AG20443 (cell line): ENCODE measurements at regions not wholly inside any gene's neighbourhood (a gene's known extent, or its start where the extent isn't known, plus 50 kb on each side); places are given as distances from the start of the nearest gene placed in this dataset.
A peak's percentile ranks its signal among the peaks of the same experiment; 100 is the strongest.

Experiments
- DNase-seq: peaks from one replicate; pipeline ENCODE4 v3.0.0; 2012; ENCODE audit warnings: low spot score, mixed read lengths

DNA sequence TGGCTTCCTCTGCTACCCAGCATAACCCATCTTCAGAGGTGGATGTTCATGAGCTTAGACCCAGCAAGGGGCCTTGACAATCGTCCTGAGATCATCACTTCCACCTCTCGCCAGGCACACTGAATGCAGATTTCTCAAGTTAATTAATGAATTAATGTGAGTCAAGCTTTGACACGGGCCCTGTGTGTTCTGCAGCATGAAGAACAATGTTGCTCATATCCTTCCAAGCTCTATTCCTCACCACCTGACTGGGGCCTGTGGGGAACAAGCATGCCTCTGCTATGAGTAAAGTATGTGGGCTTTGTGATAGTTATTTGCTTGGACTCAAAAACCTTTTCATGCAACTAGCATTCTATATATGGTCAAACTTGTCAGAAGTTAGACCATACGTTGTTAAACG is 122.0 kb downstream of the SEC16B start:
- DNase-seq = peak; percentile 81

DNA sequence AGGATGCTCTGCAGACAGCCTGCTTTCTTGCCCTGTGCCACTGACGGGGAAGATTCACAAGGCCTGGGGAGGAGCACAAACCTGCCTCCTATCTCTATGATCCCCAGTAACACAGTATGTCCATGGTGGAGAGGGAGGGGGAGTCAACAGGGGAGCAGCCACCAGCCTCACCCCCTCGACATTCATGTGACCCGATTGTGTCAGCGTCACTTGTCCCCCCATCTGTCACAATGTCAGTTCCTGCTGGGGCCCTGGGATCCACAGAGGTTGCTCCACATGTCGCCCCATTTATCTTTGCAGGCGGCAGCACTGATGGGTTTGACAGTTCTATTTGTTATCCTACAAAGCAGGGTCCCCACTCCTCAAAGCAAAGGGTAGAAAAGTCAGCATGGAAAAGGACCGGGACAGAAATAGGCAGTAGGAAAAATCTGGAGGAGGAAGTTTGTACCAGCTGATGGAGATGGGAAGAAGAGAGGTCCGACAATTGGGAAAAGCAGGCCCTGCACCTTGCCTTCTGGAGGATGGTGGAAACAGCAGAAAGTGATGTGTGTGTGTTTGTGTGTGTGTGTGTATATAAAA is 130.9 kb downstream of the SEC16B start:
- DNase-seq = no peak

DNA sequence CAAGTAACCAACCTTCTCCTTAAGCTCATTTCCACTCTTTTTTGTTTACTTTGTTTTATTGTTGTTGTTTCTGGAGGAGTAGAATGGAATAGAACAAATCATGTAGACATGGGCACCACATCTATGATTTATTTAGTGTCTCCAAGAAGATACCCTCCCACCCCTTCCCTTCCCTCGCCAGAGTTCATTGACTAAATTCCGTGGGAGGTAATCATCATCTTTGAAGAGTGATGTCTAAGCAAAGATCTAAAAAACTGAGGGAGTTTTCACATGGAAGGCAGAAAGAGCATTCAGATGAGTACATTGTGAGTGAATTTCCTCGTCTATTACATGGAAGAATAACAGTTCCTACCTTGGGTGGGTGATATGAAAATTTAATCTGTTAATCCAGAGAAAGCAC is 136.2 kb downstream of the SEC16B start:
- no peak for DNase-seq

DNA sequence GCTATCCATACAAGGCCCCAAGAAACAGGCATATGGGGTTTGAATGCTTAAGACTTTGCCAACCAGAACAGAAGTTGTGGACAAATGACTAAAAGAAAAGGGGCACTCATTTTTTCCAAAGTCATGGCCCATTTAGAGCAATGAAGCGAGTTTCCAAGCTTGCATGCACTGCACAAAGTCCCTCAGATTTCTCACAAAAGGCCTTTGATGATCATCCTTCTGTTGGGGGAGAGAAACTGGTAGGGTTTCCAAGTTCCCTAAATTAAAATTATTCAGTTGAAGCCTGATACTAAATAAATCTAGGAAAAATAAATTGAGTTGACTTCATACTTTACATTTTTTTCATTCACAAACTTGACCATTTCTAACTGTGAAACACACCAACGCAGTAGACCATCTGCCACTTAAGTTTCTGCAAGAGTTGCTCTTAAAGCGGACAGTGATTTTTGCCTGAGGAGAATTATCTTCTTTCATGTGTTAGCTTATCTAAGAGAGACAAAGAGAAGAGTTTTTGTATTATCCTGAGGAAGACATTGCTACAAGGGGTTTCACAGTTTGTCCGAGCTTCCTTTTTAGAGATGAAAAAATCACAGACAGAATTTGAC is 139.2 kb downstream of the SEC16B start:
- DNase-seq = no peak

DNA sequence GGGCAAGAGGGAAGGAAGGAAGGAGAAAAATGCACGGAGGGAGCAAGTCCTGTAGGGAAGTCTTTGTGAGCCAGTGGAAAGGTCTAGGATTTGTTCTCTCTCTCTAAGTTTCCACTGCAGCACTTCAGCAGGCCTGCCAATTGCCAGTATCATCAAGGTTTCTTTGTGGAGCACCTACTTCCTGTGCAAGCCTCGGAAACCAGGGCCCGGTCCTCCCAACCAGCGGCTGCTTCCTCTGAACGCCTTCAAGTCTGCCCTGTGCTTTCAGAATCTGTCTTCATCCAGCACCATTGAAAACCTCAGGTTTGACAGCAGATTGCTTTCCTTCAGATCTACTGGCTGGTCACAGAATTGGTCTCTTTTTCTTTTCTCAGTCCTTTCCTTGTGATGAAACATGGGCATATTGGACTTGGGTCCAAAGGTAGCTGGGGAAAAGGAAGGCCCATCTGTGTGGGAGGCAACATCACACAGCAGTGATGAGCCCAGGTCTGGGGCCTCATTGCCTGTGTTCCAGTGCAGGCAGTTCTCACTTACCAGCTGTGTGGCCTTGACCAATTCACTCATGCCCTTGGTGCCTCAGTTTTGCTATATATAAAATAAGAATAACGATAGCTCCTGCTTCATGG is 144.5 kb downstream of the SEC16B start:
- no peak for DNase-seq

DNA sequence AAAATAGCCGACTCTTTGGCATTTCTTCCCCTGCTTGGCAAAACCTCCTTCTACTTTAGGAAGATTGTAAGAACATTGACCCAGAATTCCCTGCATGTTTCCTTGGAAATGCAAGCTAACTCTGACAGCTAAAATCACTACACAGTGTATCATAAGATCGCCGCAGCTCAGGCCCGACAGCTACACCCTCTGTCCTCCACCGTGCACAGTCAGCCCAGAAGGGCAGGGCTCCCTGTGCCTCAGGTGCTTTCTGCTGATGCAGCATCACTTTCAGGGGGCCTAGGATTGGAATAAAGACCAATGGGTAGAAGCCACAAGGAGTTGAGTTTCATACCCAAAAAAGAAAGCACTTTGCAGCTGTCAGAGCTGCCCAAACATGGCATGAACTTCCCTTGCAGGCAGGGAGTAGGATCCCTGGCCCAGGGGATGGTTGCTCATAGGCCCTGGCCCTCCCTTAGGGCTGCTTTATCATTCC is 145.3 kb downstream of the SEC16B start:
- DNase-seq = no peak

DNA sequence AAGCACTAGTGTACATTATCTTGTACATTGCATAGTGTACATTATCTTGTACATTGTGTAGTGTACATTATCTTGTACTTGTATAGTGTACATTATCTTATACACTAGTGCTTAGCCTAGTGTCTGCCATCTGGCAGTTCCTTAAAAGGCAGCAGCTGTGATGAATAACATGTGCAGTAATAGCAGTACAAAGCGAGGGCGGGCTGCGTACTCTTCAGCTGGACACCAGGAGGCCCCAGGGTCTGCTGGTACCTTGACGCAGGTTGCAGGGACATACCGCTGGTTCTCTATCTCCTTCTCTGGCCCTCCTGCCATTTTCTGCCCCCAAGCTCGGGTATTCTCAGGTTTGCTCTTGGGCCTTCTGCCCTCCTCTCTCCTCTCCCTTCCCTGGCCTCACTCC is 149.6 kb downstream of the SEC16B start:
- DNase-seq = peak; percentile 23

DNA sequence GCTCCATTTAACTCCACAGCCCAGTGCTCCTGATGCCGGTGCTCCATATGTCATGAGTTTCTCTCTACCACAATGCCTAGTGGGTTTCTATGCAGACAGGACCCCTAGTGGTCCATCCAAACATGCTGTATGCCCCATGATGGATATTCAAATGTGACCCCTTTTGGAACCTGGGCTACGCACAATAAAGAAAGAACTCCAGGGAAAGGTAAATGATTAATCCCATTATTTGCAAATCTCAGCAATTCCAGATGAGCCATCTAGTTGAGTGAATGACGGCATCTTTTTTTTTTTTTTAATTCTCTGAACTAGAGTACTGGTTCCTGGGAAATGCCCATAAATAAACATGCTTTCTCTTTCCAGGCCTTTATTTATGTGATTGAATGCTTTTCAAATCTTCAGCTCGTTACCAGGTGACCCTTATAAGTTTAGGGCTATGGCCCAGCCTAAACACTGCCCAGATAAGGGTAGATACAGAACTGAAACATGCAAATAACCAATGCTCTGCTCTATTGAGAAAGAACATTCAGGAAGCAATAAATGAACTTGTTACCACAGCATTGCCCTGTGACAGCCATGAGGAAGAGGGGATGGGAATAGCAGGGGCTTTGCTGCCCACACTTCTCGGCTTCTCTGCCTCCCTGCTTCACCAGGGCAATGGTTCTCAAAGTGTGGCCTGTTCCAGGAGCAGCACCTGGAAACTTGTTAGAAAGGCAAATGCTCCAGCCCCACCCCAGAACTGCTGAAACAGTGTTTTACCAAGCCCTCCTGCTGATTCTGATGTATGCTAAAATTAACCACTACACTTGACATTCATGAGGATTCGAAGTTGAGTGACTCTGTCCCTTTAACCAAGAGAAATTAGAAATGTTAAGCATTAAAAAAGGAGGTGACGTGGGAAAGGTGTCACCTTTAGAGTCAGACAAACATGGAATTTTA is 151.7 kb downstream of the SEC16B start:
- no peak for DNase-seq

DNA sequence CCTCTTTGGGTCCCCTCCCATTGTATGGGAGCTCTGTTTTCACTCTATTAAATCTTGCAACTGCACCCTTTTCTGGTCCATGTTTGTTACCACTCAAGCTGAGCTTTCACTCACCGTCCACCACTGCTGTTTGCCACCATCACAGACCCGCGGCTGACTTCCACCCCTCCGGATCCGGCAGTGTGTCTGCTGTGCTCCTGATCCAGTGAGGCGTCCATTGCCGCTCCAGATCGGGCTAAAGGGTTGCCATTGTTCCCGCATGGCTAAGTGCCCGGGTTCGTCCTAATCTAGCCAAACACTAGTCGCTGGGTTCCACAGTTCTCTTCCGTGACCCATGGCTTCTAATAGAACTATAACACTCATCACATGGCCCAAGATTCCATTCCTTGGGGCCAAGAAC is 157.2 kb downstream of the SEC16B start:
- DNase-seq = no peak

DNA sequence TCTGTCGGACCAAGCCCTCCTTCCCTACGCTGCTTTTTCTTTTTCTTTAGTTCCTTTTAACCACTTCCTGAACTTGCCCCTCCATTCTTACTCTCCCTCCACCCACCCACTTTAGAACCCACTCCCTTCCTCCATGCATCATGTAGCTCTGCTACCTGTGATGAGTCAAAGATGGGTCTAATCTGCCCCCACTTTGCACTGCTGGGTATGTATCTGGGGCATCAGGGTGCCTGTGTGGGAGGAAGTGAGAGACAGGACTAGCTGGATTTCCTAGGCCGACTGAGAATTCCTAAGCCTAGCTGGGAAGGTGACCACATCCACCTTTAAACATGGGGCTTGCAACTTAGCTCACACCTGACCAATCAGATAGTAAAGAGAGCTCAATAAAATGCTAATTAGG is 157.7 kb downstream of the SEC16B start:
- no peak for DNase-seq

DNA sequence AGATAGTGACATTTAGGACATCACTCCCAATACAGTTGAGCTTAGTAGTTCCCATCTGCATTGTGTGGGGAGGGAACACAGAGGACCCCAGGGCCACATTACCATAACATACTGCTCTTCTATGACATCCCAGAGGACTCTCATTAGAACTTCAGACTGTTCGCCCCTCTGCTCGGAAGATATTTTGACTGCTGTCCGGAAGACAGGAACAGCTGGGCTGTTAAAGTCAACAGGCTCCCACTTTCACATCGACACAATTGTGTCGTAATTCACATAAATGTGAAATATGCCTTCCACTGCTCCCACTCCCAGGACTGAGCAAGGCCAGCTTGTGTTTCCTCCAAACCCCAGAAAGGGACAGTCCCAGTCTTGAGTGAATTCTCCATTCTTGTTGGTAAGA is 158.4 kb downstream of the SEC16B start:
- no peak for DNase-seq

DNA sequence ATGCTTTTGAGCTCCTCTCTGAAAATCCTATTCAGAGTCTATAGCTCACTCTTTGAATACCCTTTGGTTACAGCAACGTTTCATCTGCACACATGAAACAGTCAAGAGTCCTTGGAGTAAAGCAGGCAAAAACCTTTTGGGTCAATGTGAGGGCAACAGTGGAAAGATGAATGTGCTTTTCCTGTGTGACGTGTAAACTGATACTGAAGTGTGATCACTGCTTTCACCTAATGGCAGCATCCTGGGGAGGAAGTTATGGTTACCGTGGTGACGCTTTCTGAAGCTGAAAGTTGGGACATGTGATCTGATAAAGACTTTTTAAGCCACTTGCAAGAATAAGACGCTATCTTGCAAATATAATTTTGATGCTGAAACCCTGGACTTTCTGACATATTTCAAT is 160.0 kb downstream of the SEC16B start:
- no peak for DNase-seq

DNA sequence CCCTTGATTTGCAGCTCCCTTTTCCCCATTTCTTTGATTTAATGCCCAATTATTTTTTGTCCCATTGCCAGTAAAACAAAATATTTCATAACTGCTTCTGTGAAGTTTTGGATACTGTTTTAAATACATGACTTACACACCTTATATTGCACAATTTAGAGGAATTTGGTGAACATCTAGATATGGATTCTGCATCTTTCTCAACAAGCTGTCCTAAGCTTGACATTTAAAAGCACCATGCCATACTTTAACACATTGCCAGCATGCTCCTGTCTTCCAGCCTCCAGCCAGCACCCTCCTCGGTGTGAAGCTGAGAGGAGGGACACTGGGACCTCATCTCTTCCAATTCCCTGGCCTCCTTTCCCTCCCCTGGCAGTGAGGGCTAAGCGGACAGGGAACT is 167.6 kb downstream of the SEC16B start:
- no peak for DNase-seq

DNA sequence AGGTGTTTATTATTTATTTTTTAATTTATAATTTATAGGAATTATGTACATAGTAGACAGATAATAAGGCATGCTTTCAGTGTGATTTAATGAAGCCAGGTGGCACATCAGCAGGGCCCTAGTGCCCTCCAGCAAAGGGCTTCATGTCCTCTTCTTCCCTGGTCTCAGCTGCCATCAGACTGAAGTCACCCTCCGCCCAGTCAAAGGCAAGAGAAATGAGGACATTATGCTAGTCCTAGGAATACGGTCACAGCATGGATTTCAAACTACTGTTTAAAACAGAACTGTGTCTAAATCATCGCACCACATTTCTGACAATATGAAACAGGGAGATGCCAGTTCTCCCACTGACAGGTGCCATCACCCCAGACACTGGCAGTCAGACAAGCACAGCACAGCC is 168.1 kb downstream of the SEC16B start:
- DNase-seq = no peak

DNA sequence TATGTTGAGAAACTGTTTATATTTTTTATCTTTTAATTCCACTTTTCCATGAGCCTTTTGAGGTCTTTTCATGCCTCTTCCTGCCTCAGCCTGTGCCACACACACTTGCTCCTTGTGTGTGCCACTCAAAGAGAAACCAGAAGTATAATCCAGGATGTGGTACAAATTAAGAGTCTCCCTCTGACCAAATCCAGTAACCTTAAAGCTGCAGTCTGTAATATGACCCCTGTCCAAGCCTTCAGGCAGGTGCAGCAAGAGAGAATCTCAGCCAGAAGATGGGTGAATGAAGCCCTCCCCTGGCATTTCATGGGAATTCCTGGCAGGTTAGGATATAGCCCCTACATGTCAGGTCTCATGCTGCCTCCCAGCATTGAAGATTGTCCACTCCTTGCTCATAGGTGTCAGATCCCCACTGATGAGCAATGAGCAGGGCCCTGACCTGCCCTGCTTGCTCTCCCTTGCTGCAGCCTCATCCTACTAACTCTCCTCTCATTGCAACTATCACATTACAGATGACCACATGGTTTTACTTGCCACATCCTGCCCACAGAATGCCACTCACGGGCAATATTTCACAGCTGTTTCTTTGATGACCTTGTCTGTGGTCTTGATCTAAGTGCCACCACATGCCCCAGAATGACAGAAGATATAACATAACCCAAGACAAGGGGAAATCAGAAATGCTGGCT is 169.3 kb downstream of the SEC16B start:
- DNase-seq = peak; percentile 61

DNA sequence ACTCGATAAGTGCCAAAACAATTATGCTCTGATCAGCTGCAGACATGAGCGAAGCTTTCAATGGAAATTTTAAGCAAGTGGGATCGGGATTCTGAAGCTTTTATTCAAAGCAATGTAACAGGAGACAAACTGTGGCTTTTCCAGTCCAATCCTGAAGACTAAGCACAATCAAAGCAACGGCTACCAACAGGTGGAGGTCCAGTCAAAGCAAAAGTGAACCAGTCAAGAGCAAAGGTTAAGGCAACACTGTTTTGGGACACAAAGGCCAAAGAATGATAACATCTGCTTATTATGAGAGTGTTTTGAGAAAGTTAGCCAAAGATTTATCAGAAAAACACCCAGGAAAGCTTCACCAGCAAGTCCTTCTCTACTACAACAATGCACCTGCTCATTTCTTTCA is 170.1 kb downstream of the SEC16B start:
- no peak for DNase-seq

DNA sequence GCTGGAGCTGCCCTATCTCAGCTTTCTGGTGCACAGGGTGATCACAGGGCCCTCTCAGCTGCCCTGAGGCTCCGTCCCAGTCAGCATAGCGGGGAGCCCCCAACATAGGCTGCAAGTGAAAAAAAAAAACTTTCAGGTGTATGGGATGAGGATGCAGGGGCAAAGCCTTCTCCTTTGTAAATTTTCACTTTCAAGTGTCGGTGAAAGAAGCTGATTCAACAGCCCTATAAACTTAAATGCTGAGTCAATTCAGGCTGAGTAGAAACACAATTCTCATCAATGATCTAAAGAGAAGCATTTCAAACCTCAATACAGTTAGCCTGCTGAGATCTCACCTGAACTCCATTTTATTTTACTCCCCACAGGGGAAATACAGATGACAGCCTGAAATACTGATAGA is 171.2 kb downstream of the SEC16B start:
- DNase-seq = no peak

DNA sequence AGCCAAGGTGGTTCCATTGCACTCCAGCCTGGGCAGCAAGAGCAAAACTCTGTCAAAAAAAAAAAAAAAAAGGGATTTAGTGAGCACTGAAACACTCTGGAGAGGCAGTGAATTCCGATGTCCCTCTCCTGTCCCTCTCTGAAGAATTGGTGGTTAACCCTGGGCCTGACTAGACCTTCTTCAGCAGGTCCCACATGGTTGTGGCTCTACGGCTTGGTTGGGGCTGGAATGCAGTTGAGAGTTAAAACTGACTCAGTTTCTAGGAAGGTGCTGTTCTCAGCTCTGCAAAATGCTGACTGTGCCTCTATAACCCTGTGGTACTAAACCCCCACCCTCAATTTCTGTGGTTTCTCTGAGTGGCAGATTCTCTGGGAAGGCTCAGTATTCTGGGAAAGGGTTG is 173.3 kb downstream of the SEC16B start:
- DNase-seq = no peak

DNA sequence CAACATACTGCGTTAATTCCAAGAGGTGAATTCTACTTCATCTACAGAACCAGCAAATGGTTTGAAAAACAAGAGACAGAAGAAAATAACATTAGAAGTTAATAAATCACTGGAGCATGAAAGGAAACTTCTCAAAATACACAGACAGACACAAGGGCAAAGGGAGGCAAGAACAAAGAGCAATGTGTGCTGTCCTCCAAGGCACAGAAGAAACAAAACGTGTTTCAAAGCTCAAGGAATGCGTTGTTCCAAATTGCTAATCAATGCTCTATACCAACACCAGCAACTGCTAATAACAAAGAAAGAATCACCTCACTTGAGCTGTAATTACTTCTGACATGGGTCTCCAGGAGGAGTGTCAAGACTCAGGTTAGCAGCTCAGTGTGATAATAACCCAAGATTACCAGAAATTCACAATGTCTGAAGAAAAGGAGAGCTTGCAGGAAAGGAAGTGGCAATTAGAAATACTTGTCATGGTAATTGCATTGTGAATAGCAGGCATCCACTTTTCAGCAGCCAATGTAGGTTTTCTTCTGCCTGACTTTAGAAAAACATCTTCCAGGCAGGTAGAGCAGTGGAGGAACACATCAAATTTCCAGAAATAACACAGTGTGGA is 175.4 kb downstream of the SEC16B start:
- DNase-seq = no peak

DNA sequence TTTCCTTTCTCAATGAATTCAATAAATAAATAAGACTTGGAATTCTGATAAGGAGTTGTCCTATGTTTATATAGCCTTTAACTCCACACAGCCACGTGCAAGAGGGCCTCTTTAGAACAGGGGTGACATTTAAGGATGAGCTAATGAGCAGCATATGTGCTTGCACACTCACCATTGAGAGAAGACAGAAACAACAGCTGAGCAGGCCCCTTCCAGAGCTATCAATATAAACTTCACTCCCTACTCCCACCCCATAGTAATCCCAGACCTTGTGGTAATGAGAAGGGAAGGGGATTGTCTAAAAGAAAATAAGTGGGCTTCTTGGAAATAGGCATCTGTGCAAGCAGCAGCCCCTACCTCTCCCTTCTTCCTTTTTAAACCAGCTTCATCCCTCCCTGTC is 176.0 kb downstream of the SEC16B start:
- no peak for DNase-seq

DNA sequence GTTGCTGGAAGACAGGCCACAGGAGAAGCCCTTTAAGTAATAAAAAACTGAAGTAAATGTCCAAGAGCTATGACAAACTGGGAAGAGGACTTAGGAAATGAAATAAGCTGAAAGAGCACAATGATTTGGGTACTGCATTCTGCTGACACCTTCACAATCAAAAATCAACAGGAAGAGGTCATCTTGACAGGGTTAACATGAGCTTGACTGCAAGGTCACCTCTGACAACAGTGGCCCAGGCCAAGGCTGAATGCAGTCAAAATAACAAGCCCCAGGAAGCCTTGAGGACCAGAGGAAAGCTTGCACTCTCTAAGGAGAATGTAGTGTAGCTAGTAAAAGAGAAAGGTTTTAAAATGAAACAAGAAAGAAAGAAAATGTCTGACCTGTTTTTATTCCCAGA is 179.3 kb downstream of the SEC16B start:
- DNase-seq = no peak

DNA sequence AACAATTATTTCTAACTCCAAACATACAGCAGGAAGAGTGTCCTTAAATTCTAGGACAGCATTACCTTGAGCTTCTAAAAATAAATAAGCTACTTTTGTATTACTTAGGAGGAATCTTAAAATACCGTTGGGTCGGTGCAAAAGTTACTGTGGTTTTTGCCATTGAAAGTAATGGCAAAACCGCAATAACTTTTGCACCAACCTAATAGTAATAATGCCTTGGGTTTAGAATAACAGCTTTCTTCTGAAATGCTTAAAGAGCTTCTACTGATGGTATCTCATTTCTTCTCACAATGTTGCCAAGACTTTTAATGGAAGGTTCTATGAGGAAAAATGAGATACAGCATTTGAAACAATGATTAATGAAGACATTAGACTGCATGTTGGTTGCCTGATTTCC is 179.9 kb downstream of the SEC16B start:
- no peak for DNase-seq
